ENCODE measurements at regions not wholly inside any gene's neighbourhood (a gene's known extent, or its start where the extent isn't known, plus 50 kb on each side); places are given as distances from the start of the nearest gene placed in this dataset.
A peak's percentile ranks its signal among the peaks of the same experiment; 100 is the strongest.

- H3K4me1 ChIP-seq (ENCODE audit: control insufficient read depth in 1 of 2, extremely low read depth in 1 of 2, insufficient read depth in 2 of 2, low read length in 2 of 2), result no peaks in the 10 kb centered on the region
- POLR2A ChIA-PET, result no interaction called here
- Mint-ChIP-seq H3K36me3 (no peaks in the 10 kb centered on the region), H3K4me3 (no peak overlapping the region), H3K27ac (no peak overlapping the region), H3K9me3 (no peaks in the 10 kb centered on the region), H3K27me3 (peaks cover 4 to 13% of the 10 kb centered on the region in 2 donors), H3K4me1 (peaks cover 0 to 4% (median 4%) of the 10 kb centered on the region in 3 donors)
- H3K4me3 ChIP-seq (ENCODE audit: control insufficient read depth in 1 of 2, extremely low read depth in 1 of 2, low read length in 1 of 2), result no peak overlapping the region
- no peaks in the 10 kb centered on the region for H3K9me3 ChIP-seq
- H3K27me3 ChIP-seq (replicated peaks in 1 of 2; ENCODE audit: control insufficient read depth in 2 of 2, extremely low read depth in 1 of 2, insufficient read depth in 2 of 2, low read length in 1 of 2), result no peaks in the 10 kb centered on the region
- CTCF ChIA-PET, result no interaction called here
- DNase-seq, result no peak
- 64% methylated on average over 1 of the region's 1 CpG for WGBS (ENCODE audit: insufficient coverage)
- no peaks in the 10 kb centered on the region for H3K36me3 ChIP-seq (ENCODE audit: control insufficient read depth in 2 of 2, extremely low read depth in 1 of 2, insufficient read depth in 1 of 2, low read length in 1 of 2)
- no peak overlapping the region for H3K27ac ChIP-seq (ENCODE audit: low read length)
- no peak for ATAC-seq (replicated peaks in 1 of 4)
These were observed 149.8 kb downstream of the SERPINI1 start for GRCh38 chr3:167885277-167885676.

DNA sequence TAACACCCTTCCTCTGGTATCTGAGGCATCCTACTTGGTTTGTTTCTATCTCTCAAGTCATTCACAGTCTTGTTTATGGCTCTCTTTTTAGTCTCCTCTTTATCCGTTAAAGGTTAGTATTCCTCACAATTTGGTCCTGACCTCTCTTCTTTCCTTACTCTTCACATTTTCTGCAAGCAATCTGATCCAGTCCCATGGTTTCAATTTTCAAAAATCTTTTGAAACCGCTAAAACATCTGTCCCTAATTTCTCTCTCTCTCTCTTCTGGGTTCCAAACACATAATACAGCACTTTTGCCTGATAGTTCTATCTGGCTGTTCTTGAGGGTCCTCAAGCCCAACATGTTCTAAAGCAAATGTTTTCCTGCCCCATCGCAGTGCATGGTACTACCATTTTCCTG lies 149.0 kb downstream of the SERPINI1 start:
- CTCF ChIA-PET, result interaction anchor here in 1 of 2 donors (1.1 kb wide), 1 partner anchor 504 kb away, joined by 6 read pairs; the partner anchor contains the start of gene ZBBX
- Mint-ChIP-seq H3K36me3 (no peaks in the 10 kb centered on the region), H3K4me3 (no peak overlapping the region), H3K27ac (no peak overlapping the region), H3K4me1 (peaks cover 0 to 4% (median 4%) of the 10 kb centered on the region in 3 donors), H3K9me3 (no peaks in the 10 kb centered on the region), H3K27me3 (peaks cover 4 to 15% of the 10 kb centered on the region in 2 donors)
- H3K36me3 ChIP-seq (ENCODE audit: control insufficient read depth in 2 of 2, extremely low read depth in 1 of 2, insufficient read depth in 1 of 2, low read length in 1 of 2), result no peaks in the 10 kb centered on the region
- POLR2A ChIA-PET, result no interaction called here
- no peak overlapping the region for H3K27ac ChIP-seq (ENCODE audit: low read length)
- peaks cover 0 to 2% of the 10 kb centered on the region in 2 experiments for H3K27me3 ChIP-seq (replicated peaks in 1 of 2; ENCODE audit: control insufficient read depth in 2 of 2, extremely low read depth in 1 of 2, insufficient read depth in 2 of 2, low read length in 1 of 2)
- no peak overlapping the region for H3K4me3 ChIP-seq (ENCODE audit: control insufficient read depth in 1 of 2, extremely low read depth in 1 of 2, low read length in 1 of 2)
- no peaks in the 10 kb centered on the region for H3K9me3 ChIP-seq
- DNase-seq (no peak), ATAC-seq (replicated peaks in 1 of 4) (no peak)
- H3K4me1 ChIP-seq (ENCODE audit: control insufficient read depth in 1 of 2, extremely low read depth in 1 of 2, insufficient read depth in 2 of 2, low read length in 2 of 2), result no peaks in the 10 kb centered on the region
- WGBS (ENCODE audit: insufficient coverage), result 100% methylated on average over 3 of the region's 3 CpGs

- Histone ChIP-seq H3K9me3 (no peaks in the 10 kb centered on the region), H3K27me3 (replicated peaks in 1 of 2; ENCODE audit: control insufficient read depth in 2 of 2, extremely low read depth in 1 of 2, insufficient read depth in 2 of 2, low read length in 1 of 2) (peaks cover 0 to 2% of the 10 kb centered on the region in 2 experiments), H3K27ac (ENCODE audit: low read length) (no peak overlapping the region), H3K36me3 (ENCODE audit: control insufficient read depth in 2 of 2, extremely low read depth in 1 of 2, insufficient read depth in 1 of 2, low read length in 1 of 2) (no peaks in the 10 kb centered on the region), H3K4me3 (ENCODE audit: control insufficient read depth in 1 of 2, extremely low read depth in 1 of 2, low read length in 1 of 2) (no peak overlapping the region), H3K4me1 (ENCODE audit: control insufficient read depth in 1 of 2, extremely low read depth in 1 of 2, insufficient read depth in 2 of 2, low read length in 2 of 2) (no peaks in the 10 kb centered on the region)
- no peaks in the 10 kb centered on the region for H3K36me3 Mint-ChIP-seq
- ATAC-seq (replicated peaks in 1 of 4), result no peak
- H3K27me3 Mint-ChIP-seq, result peaks cover 4 to 15% of the 10 kb centered on the region in 2 donors
- POLR2A ChIA-PET, result interaction anchor here in 1 of 2 donors (0.6 kb wide), 1 partner anchor 140 kb away, joined by 3 read pairs; no protein-coding TSS in a partner anchor
- peaks cover 0 to 4% (median 4%) of the 10 kb centered on the region in 3 donors for H3K4me1 Mint-ChIP-seq
- no peak overlapping the region for H3K4me3 Mint-ChIP-seq
- CTCF ChIA-PET, result interaction anchor here (0.6 to 3.4 kb wide), 3 partner anchors 503 to 1944 kb away, joined by 3 to 15 read pairs (median 6); partner anchors contain the start of gene ZBBX (in 2 of the 2)
- whole genome bisulfite sequencing (ENCODE audit: insufficient coverage), result no CpG with 5 or more reads among the region's 1 CpG
- no peak for DNase-seq
- H3K27ac Mint-ChIP-seq, result no peak overlapping the region
- no peaks in the 10 kb centered on the region for H3K9me3 Mint-ChIP-seq
These were observed 147.9 kb downstream of the SERPINI1 start for GRCh38 chr3:167883452-167883851.

DNA sequence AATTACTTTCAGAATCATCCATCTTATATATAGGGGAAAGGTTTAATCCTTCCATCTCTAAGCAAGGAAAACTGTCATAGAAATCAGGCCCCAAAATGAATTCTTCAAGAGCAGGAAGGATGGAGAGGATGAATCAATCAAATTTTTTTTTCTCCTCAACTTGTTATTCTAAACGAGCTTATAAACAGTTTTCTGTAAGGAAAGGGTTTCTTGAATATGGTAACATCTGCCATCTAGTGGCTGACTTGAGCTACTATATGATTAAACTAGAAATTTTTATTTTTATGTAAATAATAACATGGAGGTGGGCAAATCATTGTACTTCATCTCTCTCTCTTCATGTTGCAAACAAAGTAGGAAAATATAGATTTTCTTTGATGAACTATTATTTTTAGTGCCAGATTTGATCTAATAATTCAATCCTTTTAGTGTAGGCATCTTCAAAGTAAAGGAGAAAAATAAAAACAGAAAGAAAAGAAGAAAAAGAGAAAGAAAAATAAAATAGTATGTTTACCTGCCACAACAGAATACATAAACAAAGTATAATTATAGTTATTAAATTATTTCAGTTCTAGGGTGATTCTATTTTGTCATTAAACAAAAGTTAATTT lies 146.6 kb downstream of the SERPINI1 start:
- peak in 1 of 35 experiments; percentile 57 for DNase-seq
- H3K9me3 ChIP-seq, result no peaks in the 10 kb centered on the region
- H3K4me1 ChIP-seq (ENCODE audit: control insufficient read depth in 1 of 2, extremely low read depth in 1 of 2, insufficient read depth in 2 of 2, low read length in 2 of 2), result no peaks in the 10 kb centered on the region
- peaks cover 0 to 2% of the 10 kb centered on the region in 2 experiments for H3K27me3 ChIP-seq (replicated peaks in 1 of 2; ENCODE audit: control insufficient read depth in 2 of 2, extremely low read depth in 1 of 2, insufficient read depth in 2 of 2, low read length in 1 of 2)
- H3K36me3 Mint-ChIP-seq, result no peaks in the 10 kb centered on the region
- H3K36me3 ChIP-seq (ENCODE audit: control insufficient read depth in 2 of 2, extremely low read depth in 1 of 2, insufficient read depth in 1 of 2, low read length in 1 of 2), result no peaks in the 10 kb centered on the region
- ATAC-seq (replicated peaks in 1 of 4), result peak in 3 of 4 experiments; percentile 27 to 62 (median 32)
- ChIA-PET POLR2A (interaction anchor here in 1 of 2 donors (0.5 kb wide), 1 partner anchor 10 kb away, joined by 3 read pairs; no protein-coding TSS in a partner anchor), CTCF (interaction anchor here (0.7 to 3.4 kb wide), 11 partner anchors 8 to 567 kb away, joined by 3 to 57 read pairs (median 4); partner anchors contain the start of genes ZBBX (in 2 of the 2) and SERPINI1 (in 1 of the 2))
- no peak overlapping the region for H3K27ac Mint-ChIP-seq
- no CpG with 5 or more reads among the region's 1 CpG for WGBS (ENCODE audit: insufficient coverage)
- H3K4me3 ChIP-seq (ENCODE audit: control insufficient read depth in 1 of 2, extremely low read depth in 1 of 2, low read length in 1 of 2), result no peak overlapping the region
- peaks cover 7 to 16% of the 10 kb centered on the region in 2 donors for H3K27me3 Mint-ChIP-seq
- H3K9me3 Mint-ChIP-seq, result no peaks in the 10 kb centered on the region
- peaks cover 0 to 4% (median 4%) of the 10 kb centered on the region in 3 donors for H3K4me1 Mint-ChIP-seq
- no peak overlapping the region for H3K27ac ChIP-seq (ENCODE audit: low read length)
- H3K4me3 Mint-ChIP-seq, result no peak overlapping the region

DNA sequence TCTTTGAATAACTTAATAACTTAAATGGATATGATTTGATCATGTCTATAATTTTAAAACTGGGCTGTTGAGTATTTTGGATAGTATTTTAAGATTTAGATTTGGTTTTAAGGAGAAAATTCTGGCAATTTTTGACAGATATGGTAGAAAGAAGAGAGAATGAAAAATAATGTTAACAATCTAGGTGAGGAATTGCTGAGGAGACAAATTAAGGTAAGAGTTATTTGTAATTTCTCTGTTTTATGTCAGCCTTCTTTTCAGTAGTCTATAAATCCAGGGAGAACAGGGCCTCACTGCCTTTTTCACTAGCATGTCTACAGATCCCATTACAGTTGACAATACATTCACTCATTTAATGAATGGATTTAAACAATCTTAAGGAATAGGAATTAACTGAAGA lies 144.7 kb downstream of the SERPINI1 start:
- no peaks in the 10 kb centered on the region for H3K36me3 Mint-ChIP-seq
- peaks cover 0 to 2% of the 10 kb centered on the region in 2 experiments for H3K27me3 ChIP-seq (replicated peaks in 1 of 2; ENCODE audit: control insufficient read depth in 2 of 2, extremely low read depth in 1 of 2, insufficient read depth in 2 of 2, low read length in 1 of 2)
- no peak overlapping the region for H3K4me3 ChIP-seq (ENCODE audit: control insufficient read depth in 1 of 2, extremely low read depth in 1 of 2, low read length in 1 of 2)
- ATAC-seq (replicated peaks in 1 of 4) (no peak), DNase-seq (no peak)
- peaks cover 6 to 18% of the 10 kb centered on the region in 2 donors for H3K27me3 Mint-ChIP-seq
- peaks cover 0 to 4% (median 4%) of the 10 kb centered on the region in 3 donors for H3K4me1 Mint-ChIP-seq
- H3K9me3 Mint-ChIP-seq, result no peaks in the 10 kb centered on the region
- no peaks in the 10 kb centered on the region for H3K36me3 ChIP-seq (ENCODE audit: control insufficient read depth in 2 of 2, extremely low read depth in 1 of 2, insufficient read depth in 1 of 2, low read length in 1 of 2)
- ChIA-PET POLR2A (no interaction called here), CTCF (interaction anchor here in 1 of 2 donors (1.0 to 2.8 kb wide), 2 partner anchors 500 kb away, joined by 3 to 57 read pairs; partner anchors contain the start of gene ZBBX)
- no peak overlapping the region for H3K27ac ChIP-seq (ENCODE audit: low read length)
- no peak overlapping the region for H3K4me3 Mint-ChIP-seq
- no peaks in the 10 kb centered on the region for H3K9me3 ChIP-seq
- H3K4me1 ChIP-seq (ENCODE audit: control insufficient read depth in 1 of 2, extremely low read depth in 1 of 2, insufficient read depth in 2 of 2, low read length in 2 of 2), result no peaks in the 10 kb centered on the region
- no peak overlapping the region for H3K27ac Mint-ChIP-seq

GRCh38 chr3:167876620-167877281 lies 141.2 kb downstream of the SERPINI1 start:
- 40% methylated on average over 1 of the region's 3 CpGs for WGBS (ENCODE audit: insufficient coverage)
- H3K4me1 ChIP-seq (ENCODE audit: control insufficient read depth in 1 of 2, extremely low read depth in 1 of 2, insufficient read depth in 2 of 2, low read length in 2 of 2), result no peaks in the 10 kb centered on the region
- ChIA-PET CTCF (no interaction called here), POLR2A (no interaction called here)
- no peak overlapping the region for H3K4me3 ChIP-seq (ENCODE audit: control insufficient read depth in 1 of 2, extremely low read depth in 1 of 2, low read length in 1 of 2)
- no peaks in the 10 kb centered on the region for H3K9me3 ChIP-seq
- H3K4me1 Mint-ChIP-seq, result peaks cover 0 to 1% (median under 1%) of the 10 kb centered on the region in 3 donors
- peaks cover 8% of the 10 kb centered on the region in 2 donors for H3K27me3 Mint-ChIP-seq
- H3K36me3 Mint-ChIP-seq, result no peaks in the 10 kb centered on the region
- no peaks in the 10 kb centered on the region for H3K36me3 ChIP-seq (ENCODE audit: control insufficient read depth in 2 of 2, extremely low read depth in 1 of 2, insufficient read depth in 1 of 2, low read length in 1 of 2)
- ATAC-seq (replicated peaks in 1 of 4) (no peak), DNase-seq (no peak)
- H3K27me3 ChIP-seq (replicated peaks in 1 of 2; ENCODE audit: control insufficient read depth in 2 of 2, extremely low read depth in 1 of 2, insufficient read depth in 2 of 2, low read length in 1 of 2), result peaks cover 0 to 2% of the 10 kb centered on the region in 2 experiments
- H3K9me3 Mint-ChIP-seq, result no peaks in the 10 kb centered on the region
- no peak overlapping the region for H3K27ac Mint-ChIP-seq
- H3K4me3 Mint-ChIP-seq, result no peak overlapping the region
- no peak overlapping the region for H3K27ac ChIP-seq (ENCODE audit: low read length)

All from T-cell (primary cell).